Stomach (tissue), 4 donors: ENCODE measurements at regions not wholly inside any gene's neighbourhood (a gene's known extent, or its start where the extent isn't known, plus 50 kb on each side); places are given as distances from the start of the nearest gene placed in this dataset.

Experiments used
- EP300 ChIP-seq: sonication (generic); formaldehyde crosslinking; IDR thresholded peaks from one replicate; pipeline ENCODE4 v1.6.1; 2017; ENCODE audit warnings: antibody characterized with exemption
- POLR2AphosphoS5 ChIP-seq, 3 donors: sonication (generic); formaldehyde crosslinking; IDR thresholded peaks; one replicate each; pipeline ENCODE4 v1.6.1; 2016; ENCODE audit warnings: antibody characterized with exemption in 3 of 3
- TF ChIP-seq, protein P1 (sequence below), 7 experiments: fragments of 450-650 bp in 4 of 7; fragments of 200-600 bp in 3 of 7; sonication (generic) in 3 of 7; IDR thresholded peaks; one replicate each; pipeline ENCODE4 v1.5.1; 2016 to 2019; ENCODE audit warnings: antibody characterized with exemption in 7 of 7, control low read depth in 2 of 7, mild to moderate bottlenecking in 1 of 7

DNA sequence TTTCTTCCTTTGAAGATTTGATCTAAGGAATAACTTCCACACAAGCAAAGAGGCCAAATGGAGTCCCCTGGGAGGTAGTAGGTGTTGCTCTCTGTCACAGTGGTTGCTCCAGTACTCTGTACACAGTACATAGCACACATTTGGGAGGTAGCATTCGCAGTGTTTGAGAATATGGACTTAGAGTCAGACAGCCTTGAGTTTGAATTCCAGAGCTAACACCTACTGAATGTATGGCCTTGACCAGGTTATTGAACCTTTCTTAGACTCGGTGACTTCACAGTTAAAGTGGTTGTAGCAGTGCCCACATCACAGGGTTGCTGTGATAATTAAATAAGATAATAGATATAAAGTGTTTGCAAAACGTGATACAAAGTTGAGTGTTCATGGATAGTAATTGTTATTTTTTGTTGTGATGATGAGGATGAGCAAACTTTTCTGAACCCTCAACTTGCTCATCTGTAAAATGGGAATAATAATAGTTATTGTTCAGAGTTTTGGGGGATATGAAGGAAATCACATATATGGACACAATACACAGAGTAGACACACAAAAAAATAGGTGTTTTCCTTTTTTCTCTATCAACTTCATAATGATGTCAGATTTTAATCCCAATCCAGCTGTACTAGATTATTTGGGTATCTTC is 271.6 kb upstream of the CRY1 start:
- TF ChIP-seq, protein P1, sequence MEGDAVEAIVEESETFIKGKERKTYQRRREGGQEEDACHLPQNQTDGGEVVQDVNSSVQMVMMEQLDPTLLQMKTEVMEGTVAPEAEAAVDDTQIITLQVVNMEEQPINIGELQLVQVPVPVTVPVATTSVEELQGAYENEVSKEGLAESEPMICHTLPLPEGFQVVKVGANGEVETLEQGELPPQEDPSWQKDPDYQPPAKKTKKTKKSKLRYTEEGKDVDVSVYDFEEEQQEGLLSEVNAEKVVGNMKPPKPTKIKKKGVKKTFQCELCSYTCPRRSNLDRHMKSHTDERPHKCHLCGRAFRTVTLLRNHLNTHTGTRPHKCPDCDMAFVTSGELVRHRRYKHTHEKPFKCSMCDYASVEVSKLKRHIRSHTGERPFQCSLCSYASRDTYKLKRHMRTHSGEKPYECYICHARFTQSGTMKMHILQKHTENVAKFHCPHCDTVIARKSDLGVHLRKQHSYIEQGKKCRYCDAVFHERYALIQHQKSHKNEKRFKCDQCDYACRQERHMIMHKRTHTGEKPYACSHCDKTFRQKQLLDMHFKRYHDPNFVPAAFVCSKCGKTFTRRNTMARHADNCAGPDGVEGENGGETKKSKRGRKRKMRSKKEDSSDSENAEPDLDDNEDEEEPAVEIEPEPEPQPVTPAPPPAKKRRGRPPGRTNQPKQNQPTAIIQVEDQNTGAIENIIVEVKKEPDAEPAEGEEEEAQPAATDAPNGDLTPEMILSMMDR (IDR thresholded peaks at IDR 0.05) = no peak
- TF ChIP-seq EP300 = no peak
- TF ChIP-seq POLR2AphosphoS5 (IDR thresholded peaks at IDR 0.05) = no peak
